ENCODE measurements at regions not wholly inside any gene's neighbourhood (a gene's known extent, or its start where the extent isn't known, plus 50 kb on each side); places are given as distances from the start of the nearest gene placed in this dataset.
A peak's percentile ranks its signal among the peaks of the same experiment; 100 is the strongest.

DNA sequence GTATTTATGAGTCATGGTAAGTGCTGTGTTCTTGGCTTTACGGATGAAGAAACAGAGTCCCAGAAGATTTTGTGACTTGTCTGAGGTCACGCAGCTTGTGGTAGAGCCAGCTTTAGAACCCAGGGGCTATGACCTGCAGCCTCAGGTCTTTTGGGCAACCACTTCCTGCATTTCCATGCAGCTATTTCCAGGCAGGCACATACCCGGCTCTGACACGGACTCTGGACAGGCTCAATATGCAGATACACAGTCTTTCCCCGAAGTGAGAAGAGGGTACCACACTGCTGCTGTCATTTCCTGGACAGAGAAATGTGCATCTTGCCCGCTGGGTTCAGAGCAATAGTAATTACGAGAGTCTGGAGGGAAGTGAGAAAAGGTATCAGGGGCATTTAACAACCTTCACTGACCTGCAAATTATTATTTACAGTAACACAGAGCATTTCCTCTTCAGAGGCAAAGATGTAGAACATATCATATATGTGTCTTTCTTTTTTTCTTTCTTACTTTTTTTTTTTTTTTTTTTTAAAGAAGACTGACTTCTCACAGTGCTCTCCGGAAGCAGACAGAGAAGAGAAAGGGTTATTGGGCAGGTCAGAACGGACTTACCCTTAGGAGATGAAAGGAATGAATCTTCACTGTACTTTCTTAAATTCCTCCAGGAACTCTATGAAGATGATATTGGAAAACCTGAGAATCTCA lies 185.1 kb downstream of the CLIC5 start:
- DNase-seq (ENCODE audit: low read depth): peak; percentile 42

GRCh38 chr6:45829873-45830272 lies 185.8 kb downstream of the CLIC5 start:
- no peak for DNase-seq (ENCODE audit: low read depth)

GRCh38 chr6:45827952-45828530 lies 187.6 kb downstream of the CLIC5 start:
- DNase-seq (ENCODE audit: low read depth): peak; percentile 79

GRCh38 chr6:45822873-45823272 lies 192.8 kb downstream of the CLIC5 start:
- DNase-seq (ENCODE audit: low read depth): no peak

DNA sequence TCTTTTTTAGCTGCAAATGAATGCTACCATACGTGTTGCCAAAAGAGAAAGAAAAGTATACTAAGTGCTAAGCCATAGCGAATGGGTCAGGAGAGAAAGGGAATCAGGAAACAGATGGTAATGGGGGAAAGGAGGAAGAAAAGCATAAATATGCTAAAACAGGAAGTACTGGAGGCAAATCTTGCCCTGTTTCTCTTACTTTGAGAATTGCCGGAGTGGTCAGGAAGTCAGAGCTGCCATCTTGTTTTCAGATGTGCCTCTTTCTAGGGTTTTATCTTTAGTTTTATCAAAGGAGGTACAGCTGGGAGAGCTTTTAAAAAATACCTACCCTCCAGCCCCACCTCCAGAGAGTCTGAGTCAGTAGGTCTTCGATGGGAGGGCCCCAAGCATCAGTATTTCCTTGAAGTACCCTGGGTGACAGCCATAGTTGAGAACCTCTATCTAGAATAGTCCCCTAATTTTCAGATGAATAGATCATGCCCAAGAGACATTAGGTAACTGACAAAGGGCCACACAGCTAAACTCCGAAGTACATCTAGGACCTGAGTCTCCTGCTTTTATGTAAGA lies 193.3 kb downstream of the CLIC5 start:
- DNase-seq (ENCODE audit: low read depth): no peak

DNA sequence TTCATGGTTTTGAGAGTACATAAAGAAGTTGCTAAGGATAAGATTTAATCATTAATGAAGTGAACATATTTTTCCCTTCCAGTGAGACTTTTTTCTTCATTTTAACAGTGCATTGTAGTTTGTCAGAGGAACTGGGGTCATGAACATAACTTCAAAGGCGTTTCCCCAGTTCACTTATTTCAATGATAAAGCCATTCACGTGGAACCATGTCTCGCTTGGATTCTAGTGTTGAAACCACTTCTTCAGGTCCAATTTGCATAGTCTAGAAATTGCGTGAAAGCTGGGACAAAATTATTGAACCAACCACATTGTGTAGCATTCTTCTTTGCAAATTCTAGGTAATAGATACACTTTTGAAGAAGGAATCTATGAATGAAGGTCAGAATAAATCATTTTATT lies 197.0 kb downstream of the CLIC5 start:
- DNase-seq (ENCODE audit: low read depth): no peak

- DNase-seq (ENCODE audit: low read depth): no peak
Measured at GRCh38 chr6:45816674-45817297, 198.9 kb downstream of the CLIC5 start.

GRCh38 chr6:45815466-45816125 lies 200.1 kb downstream of the CLIC5 start:
- DNase-seq (ENCODE audit: low read depth): no peak

GRCh38 chr6:45814772-45815171 lies 200.9 kb downstream of the CLIC5 start:
- no peak for DNase-seq (ENCODE audit: low read depth)

- DNase-seq (ENCODE audit: low read depth): no peak
Measured at GRCh38 chr6:45813943-45814342, 201.7 kb downstream of the CLIC5 start.

GRCh38 chr6:45812922-45813321 lies 202.7 kb downstream of the CLIC5 start:
- DNase-seq (ENCODE audit: low read depth): no peak

GRCh38 chr6:45808917-45809316 lies 206.7 kb downstream of the CLIC5 start:
- no peak for DNase-seq (ENCODE audit: low read depth)

DNA sequence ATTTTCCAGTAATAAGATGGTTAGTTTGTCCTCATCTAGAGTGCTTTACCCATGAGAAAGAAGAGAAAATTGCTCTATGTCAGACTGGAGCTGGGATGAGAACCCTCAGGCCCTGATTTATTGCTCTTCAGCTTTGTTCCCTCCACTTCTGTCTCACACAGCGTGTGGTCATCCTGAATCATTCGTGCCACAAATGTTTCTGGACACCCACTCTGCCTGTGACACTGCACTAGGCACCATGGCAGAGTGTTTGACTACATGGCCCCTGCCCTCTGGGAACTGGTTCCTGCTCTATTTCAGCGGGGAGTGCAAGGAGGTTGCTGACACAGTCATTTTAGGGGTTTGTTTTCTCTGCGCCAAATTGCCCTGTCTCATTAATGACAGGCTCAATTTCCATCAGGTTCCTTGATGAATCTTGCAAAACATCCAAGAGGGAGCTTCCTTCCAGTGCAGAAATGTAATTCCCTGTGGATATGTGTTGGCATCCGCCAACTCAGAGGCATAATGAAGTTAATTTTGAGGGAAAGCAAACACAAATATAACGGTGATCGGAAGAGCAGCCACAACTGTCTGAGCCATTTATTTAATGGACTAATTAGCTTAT lies 207.5 kb downstream of the CLIC5 start:
- no peak for DNase-seq (ENCODE audit: low read depth)

- DNase-seq (ENCODE audit: low read depth): no peak
Measured at GRCh38 chr6:45807311-45808041, 208.2 kb downstream of the CLIC5 start.

- no peak for DNase-seq (ENCODE audit: low read depth)
Measured at GRCh38 chr6:45806172-45806571, 209.5 kb downstream of the CLIC5 start.

DNA sequence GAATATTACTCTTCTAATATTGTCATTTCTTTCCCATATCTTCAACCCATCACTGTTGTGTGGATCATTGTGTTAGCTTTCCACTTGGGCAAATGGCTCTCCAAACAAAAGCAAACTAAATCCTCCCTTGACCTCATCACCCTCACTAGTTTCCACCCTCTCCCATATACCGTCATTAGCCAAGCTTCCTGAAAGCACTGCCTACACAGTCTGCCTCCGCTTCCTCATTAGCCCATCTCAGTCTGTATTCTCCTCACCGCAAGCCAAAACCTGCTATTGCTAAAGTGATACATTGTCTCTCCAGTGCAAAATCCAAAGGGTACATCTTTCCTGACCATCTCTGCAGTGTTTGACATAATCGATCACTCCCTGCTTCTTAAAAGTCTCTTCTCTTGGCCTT lies 212.6 kb downstream of the CLIC5 start:
- DNase-seq (ENCODE audit: low read depth): no peak

GRCh38 chr6:45801471-45802289 lies 214.0 kb downstream of the CLIC5 start:
- no peak for DNase-seq (ENCODE audit: low read depth)

GRCh38 chr6:45800911-45801310 lies 214.7 kb downstream of the CLIC5 start:
- no peak for DNase-seq (ENCODE audit: low read depth)

- DNase-seq (ENCODE audit: low read depth): no peak
Measured at GRCh38 chr6:45795678-45796077, 220.0 kb downstream of the CLIC5 start.

DNA sequence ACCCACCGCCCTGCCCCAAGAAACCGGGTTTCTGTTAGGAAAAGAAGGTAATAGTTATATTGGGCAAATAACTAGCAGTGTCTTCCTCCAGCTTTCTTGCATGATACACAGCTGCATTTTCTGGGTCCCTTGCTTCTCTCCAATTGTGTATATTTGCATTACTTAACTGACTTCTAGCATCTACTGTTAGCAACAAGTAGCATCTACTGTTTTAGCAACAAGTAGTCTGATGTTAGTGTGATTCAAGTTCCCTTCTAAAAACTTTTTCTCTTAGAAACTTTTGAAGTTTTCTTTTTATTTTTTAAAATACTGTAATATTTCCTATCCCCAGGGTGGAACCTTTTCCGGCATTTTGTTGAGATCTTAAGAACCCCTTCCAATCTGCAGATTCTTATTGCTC lies 221.2 kb downstream of the CLIC5 start:
- no peak for DNase-seq (ENCODE audit: low read depth)

All from fibroblast of gingiva (primary cell).